ENCODE measurements at regions not wholly inside any gene's neighbourhood (a gene's known extent, or its start where the extent isn't known, plus 50 kb on each side); places are given as distances from the start of the nearest gene placed in this dataset.

DNA sequence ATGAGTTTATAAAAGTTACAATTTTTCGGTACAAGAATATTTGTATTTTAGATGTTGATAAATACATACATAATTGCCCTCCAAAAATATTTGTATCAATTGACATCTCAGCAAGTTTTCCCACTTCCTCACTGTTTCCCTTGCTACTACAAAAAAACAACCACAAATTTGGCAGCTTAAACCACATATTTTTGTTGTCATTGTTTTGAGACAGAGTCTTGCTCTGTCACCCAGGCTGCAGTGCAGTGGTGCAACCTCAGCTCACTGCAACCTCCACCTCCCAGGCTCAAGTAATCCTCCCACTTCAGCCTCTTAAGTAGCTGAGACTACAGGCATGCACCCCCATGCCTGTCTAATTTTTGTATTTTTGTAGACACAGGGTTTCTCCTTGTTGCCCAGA, 162.8 kb upstream of the RARB start:
- DNase-seq = no peak

DNA sequence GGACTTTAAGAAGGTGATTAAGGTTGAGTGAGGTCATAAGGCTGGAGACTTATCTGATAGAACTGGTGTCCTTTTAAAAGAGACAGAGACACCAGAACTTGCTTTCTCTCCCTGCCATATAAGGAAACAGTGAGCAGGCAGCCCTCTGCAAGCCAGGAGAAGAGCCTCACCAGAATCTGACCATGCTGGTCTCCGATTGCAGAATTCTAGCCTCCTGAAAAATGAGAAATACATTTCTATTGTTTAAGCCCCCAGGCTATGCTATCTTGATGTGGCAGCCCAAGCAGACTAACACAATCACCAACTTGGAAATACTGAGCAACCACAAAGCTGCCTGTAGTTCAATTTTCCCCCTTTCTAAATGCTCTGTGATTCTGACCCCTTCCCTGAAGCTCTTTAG, 161.4 kb upstream of the RARB start:
- DNase-seq = no peak

- no peak for DNase-seq
These were observed 156.0 kb upstream of the RARB start for GRCh38 chr3:25272090-25272489.

- no peak for DNase-seq
These were observed 154.4 kb upstream of the RARB start for GRCh38 chr3:25273582-25274171.

GRCh38 chr3:25277503-25277902, 150.6 kb upstream of the RARB start:
- DNase-seq = no peak

DNA sequence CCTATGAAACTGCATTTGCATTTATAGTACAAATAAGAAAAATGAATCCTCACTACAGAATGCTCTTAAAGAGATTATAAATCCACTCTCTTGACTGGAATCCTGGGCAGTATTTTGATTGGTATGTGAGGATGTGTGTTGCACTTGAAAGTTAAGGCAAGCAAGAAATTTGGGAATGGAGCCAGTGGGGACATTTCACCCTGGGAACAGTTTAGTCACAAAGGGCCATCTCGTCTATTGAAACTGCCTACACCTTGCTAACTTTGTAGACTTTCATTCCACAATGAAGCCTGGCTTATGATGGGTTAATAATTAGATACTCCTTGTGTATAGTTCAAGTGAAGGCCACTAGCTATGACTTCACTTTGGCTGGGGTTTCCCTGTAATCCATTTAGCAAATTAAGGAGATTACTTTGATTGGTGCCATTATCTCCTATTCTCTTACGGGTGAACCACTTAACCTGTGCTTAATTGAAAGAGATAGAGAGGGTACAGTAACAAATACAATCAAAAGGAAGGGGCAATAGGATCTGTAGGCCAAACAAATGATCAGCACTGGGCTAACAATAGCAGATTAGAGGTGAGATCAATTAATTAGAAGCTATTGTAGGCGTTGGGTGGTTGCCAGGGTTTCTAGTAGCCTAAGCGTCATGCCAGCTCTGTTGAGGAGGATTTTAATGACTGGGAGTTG, 146.9 kb upstream of the RARB start:
- no peak for DNase-seq

GRCh38 chr3:25281732-25282126, 146.3 kb upstream of the RARB start:
- DNase-seq = no peak

- DNase-seq = no peak
These were observed 144.4 kb upstream of the RARB start for GRCh38 chr3:25283613-25284012.

DNA sequence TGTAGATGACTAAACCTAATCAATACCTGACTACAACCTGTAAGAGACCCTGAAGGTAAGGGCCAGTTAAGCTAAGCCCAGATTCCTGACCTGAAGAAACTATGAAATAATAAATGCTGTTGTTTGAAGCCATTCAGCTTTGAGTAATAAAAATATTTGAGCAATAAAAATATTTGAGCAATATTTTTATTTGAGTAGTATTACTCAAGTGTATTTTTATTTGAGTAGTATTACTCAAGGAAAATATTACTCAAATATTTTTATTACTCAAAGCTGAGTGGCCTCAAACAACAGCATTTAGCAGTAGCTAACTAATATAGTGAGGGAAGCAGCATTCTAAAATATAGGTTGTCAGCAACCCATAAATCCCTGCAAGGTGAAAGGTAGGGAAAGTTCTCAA, 143.8 kb upstream of the RARB start:
- DNase-seq = no peak

DNA sequence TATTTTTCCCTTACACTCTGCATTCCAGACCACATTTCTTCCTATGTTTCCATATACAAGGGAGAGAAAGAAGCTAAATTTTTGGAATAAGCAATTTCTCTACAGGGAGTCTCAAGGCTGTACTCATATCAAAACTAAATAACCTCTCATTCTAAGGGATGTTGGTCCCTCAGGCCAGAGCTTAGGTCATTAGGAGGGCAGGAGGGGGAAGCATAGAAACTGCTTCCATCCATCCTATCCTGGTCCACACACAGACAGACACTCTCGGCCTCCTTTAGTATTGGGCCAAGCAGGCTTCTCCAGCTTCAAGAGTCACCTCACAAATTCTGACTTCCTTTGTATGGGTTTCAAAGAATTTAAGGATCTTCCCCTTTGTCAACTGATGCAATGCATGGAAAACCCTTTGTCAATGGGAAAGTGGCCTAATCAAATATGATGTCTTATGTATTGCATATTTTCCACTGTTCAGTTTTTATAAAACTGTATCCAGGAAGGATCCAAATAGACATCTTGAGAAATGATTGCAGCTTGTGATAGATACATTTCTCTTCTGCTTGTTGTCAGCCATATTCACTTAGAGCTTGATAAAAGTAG, 140.7 kb upstream of the RARB start:
- no peak for DNase-seq

DNA sequence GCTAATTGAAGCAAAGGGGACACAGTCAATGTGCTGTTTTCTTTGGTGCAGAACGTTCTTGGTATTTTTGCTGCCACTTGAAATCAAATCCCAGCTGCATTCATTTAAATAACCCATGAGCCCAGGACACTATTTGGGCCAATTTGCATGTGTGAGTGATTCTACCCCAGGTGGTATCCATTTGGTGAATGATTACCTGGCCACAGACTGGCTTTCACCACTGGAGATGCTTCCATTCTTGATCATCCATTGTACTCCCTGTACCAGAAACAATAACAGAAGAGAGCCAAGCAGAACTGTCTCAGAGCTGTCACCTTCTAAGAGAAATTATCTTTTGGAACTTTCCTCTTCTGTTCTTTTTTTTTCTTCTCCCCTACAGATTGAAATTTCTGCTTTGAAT, 139.7 kb upstream of the RARB start:
- no peak for DNase-seq

GRCh38 chr3:25289156-25289555, 138.9 kb upstream of the RARB start:
- DNase-seq = no peak

- DNase-seq = no peak
These were observed 138.4 kb upstream of the RARB start for GRCh38 chr3:25289663-25290062.

DNA sequence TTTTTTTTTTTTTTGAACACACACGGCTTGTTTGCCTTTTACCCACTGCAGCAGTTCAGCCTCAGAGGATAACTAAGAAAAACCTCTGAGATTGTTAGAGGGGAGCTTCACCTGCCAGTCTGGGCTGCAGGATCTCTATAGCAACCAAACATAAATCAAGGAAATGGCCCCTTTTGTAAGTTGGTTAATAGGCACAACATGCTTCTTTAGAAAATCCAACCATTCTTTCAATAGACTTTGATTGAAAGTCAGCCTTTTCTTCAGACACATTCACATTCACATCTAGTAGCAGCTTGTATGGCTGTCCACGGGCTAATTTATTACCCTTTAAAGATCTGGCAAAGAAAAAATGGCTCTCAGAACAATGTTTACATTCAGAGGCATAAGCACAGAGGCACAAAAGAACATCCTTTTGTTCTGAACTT, 136.6 kb upstream of the RARB start:
- no peak for DNase-seq

DNA sequence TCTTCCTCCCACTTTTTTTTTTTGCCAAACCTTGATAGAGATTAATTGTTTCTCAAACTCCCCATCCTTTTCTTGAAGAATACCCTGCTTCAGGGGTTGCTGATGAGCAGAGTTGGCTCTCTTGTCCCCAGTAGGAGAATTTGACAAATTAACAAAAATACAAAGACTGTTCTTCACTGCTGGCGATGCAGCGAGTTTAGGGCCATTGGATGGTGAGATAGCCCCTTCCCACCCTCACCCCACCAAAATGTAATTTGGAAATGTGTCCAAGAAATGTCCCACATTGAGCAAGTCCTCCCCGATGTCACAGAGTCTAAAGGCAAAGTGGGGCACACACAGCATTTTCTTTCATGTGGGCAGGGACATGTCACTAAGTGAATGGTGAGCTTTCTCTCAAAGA, 136.0 kb upstream of the RARB start:
- no peak for DNase-seq

GRCh38 chr3:25292595-25292994, 135.5 kb upstream of the RARB start:
- DNase-seq = no peak

GRCh38 chr3:25293736-25294135, 134.3 kb upstream of the RARB start:
- DNase-seq = no peak

DNA sequence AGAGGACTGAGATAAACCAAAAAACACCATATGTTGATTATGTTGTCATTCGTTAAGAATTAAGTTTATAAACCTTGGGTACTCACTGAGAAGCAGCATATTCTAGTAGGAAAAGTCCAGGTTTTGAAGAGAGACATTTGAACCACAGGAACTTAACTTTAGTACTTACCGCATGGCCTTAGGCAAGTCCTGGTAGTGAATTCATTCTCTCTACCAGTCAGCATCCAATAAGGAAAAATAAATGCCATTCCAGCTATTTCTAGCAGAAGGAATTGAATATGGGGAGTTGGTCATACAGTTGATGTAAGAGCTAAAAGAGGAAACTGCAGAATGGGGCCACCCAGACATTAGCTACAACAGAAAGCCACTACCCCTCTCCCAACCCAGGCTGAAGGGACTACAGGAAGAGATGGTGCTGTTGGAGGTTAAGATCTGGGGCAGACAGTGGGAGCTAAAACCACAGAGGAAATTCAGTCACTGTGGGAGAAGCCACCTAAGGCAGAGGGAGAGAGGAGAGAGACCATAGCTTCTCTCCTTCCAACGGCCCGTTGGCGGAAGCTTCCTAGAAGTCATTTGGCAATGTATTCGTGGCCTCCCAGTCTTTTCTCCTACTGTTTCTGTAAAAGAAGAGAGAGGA, 133.8 kb upstream of the RARB start:
- DNase-seq = no peak

DNA sequence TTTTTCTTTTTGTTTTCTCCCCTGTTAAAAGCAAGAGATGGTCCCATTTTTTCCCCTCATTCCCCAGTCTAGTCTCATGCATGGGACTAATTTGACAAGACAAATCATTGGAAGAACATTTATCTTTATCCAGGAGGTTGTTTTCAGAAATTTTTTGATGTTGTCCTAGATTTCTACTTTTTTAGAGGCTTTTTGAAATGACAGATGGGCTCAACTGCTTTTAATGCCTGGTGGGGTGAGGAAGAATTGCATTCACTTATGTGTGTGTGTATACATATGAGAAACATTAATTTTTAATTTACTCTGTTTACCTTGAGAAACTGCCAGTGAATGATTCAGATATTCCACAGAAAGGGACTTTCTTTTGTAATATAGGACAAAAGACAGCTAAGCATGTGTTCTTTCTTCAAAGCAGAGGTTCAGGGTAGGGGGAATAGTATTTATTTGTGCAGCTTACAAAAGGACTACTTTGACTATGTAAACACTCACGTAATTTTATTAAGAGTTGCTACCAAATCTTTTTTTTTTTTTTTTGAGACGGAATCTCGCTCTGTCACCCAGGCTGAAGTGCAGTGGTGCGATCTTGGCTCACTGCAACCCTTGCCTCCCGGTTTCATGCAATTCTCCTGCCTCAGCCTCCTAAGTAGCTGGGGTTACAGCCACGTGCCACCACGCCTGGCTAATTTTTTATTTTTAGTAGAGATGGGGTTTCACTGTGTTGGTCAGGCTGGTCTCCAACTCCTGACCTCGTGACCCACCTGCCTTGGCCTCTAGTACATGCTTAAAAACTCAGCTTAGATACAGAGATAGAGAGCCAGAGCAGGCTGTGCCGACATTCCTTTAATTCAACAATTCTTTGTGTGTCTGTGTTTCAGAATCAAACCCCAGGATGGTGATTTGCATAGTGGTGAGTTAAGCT, 130.1 kb upstream of the RARB start:
- no peak for DNase-seq

GRCh38 chr3:25300141-25300540, 127.9 kb upstream of the RARB start:
- no peak for DNase-seq

- DNase-seq = no peak
These were observed 123.1 kb upstream of the RARB start for GRCh38 chr3:25304916-25305315.

DNA sequence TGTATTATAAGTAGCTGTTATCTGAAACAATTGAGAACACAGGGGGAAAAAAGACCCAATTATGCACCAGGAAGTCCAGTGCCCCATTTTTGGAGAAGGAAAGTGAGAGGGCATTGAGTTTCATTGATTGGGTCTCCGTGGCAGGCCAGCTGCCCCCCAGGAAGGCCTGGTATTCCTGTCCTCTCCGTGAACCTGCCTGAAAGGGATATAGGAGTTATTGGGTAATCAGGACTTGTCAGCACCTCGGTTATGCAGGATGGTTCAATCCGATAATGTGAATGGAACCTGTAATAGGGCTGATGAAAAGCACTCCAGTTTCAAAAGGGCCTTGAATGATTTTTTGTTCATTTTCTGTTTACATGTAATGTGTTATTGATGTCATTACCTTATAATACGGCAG, 122.0 kb upstream of the RARB start:
- no peak for DNase-seq

- DNase-seq = no peak
These were observed 121.4 kb upstream of the RARB start for GRCh38 chr3:25306705-25307104.

Measured in NCI-H1092 (cell line).